OCI-LY7 (cell line): ENCODE measurements at regions not wholly inside any gene's neighbourhood (a gene's known extent, or its start where the extent isn't known, plus 50 kb on each side); places are given as distances from the start of the nearest gene placed in this dataset.

Experiments
- CTCF ChIP-seq: fragments of 200-600 bp; sonication (generic); conservative IDR thresholded peaks from 2 replicates; pipeline ENCODE4 v1.5.1; 2014; ENCODE audit warnings: mild to moderate bottlenecking, antibody characterized with exemption, low read length, moderate library complexity, mixed read lengths
- EZH2phosphoT487 ChIP-seq: fragments of 200-600 bp; sonication (generic); IDR thresholded peaks from 2 replicates; pipeline ENCODE4 v1.6.1; 2018; ENCODE audit warnings: low read depth, borderline replicate concordance, mild to moderate bottlenecking, mixed run types, antibody characterized with exemption, low read length, moderate library complexity, mixed read lengths

- TF ChIP-seq CTCF = no peak
- no peak for TF ChIP-seq EZH2phosphoT487
Measured at GRCh38 chr18:44409515-44409914, 271.2 kb upstream of the SETBP1 start.
